GM18511 (cell line): ENCODE measurements at regions not wholly inside any gene's neighbourhood (a gene's known extent, or its start where the extent isn't known, plus 50 kb on each side); places are given as distances from the start of the nearest gene placed in this dataset.

Source experiments
- ATAC-seq: cut with Tn5 transposase; IDR thresholded peaks from one replicate; pipeline ENCODE4 v1.9.1; 2021; ENCODE audit warnings: mild to moderate bottlenecking, moderate library complexity; ENCODE audit not compliant: unreplicated experiment

GRCh38 chr5:158644301-158644700, 455.4 kb downstream of the EBF1 start:
- no peak for ATAC-seq

GRCh38 chr5:158643840-158644239, 455.9 kb downstream of the EBF1 start:
- ATAC-seq: no peak

- no peak for ATAC-seq
Measured at GRCh38 chr5:158642879-158643278, 456.8 kb downstream of the EBF1 start.

GRCh38 chr5:158641016-158641415, 458.7 kb downstream of the EBF1 start:
- ATAC-seq: no peak

GRCh38 chr5:158640593-158640980, 459.1 kb downstream of the EBF1 start:
- no peak for ATAC-seq

GRCh38 chr5:158639881-158640592, 459.7 kb downstream of the EBF1 start:
- no peak for ATAC-seq

GRCh38 chr5:158638396-158638795, 461.3 kb downstream of the EBF1 start:
- ATAC-seq: no peak

- no peak for ATAC-seq
Measured at GRCh38 chr5:158637039-158637438, 462.7 kb downstream of the EBF1 start.

GRCh38 chr5:158635565-158635964, 464.2 kb downstream of the EBF1 start:
- ATAC-seq: no peak

GRCh38 chr5:158634714-158635113, 465.0 kb downstream of the EBF1 start:
- no peak for ATAC-seq

- ATAC-seq: no peak
Measured at GRCh38 chr5:158629591-158630312, 470.0 kb downstream of the EBF1 start.

- ATAC-seq: no peak
Measured at GRCh38 chr5:158626718-158627117, 473.0 kb downstream of the EBF1 start.

- no peak for ATAC-seq
Measured at GRCh38 chr5:158623971-158624370, 475.7 kb downstream of the EBF1 start.

- no peak for ATAC-seq
Measured at GRCh38 chr5:158621391-158621790, 478.3 kb downstream of the EBF1 start.

- ATAC-seq: no peak
Measured at GRCh38 chr5:158619083-158619788, 480.5 kb downstream of the EBF1 start.

GRCh38 chr5:158618256-158618655, 481.5 kb downstream of the EBF1 start:
- ATAC-seq: no peak

- ATAC-seq: no peak
Measured at GRCh38 chr5:158616707-158617106, 483.0 kb downstream of the EBF1 start.

GRCh38 chr5:158614951-158615350, 484.8 kb downstream of the EBF1 start:
- ATAC-seq: no peak

GRCh38 chr5:158611581-158611980, 488.1 kb downstream of the EBF1 start:
- no peak for ATAC-seq

- no peak for ATAC-seq
Measured at GRCh38 chr5:158610051-158610415, 489.7 kb downstream of the EBF1 start.

- no peak for ATAC-seq
Measured at GRCh38 chr5:158609333-158610050, 490.2 kb downstream of the EBF1 start.
